Upper lobe of right lung (tissue), 1 donor: ENCODE measurements at regions not wholly inside any gene's neighbourhood (a gene's known extent, or its start where the extent isn't known, plus 50 kb on each side); places are given as distances from the start of the nearest gene placed in this dataset.
"Not testable (repeated sequence)": the region's sequence is repeated elsewhere in the genome, so short reads cannot be mapped to it uniquely, and the experiment has no call there.

Experiments used
- ATAC-seq: fragments of 200-7000 bp; cut with Tn5 transposase; one replicate; pipeline ENCODE4 v1.9.1; 2020; ENCODE audit warnings: mild to moderate bottlenecking, moderate library complexity
- DNase-seq: peaks from one replicate; pipeline ENCODE4 v3.0.0-alpha.2; 2020
- H3K27ac ChIP-seq: fragments of 200-600 bp; one replicate; pipeline ENCODE4 v1.8.0; 2022
- H3K27me3 ChIP-seq: fragments of 200-600 bp; one replicate; pipeline ENCODE4 v1.8.0; 2022; ENCODE audit warnings: mild to moderate bottlenecking
- H3K36me3 ChIP-seq: fragments of 200-600 bp; one replicate; pipeline ENCODE4 v1.8.0; 2022
- H3K4me1 ChIP-seq: fragments of 200-600 bp; one replicate; pipeline ENCODE4 v1.8.0; 2022
- H3K4me3 ChIP-seq: fragments of 200-600 bp; one replicate; pipeline ENCODE4 v1.8.0; 2022; ENCODE audit warnings: mild to moderate bottlenecking
- H3K9me3 ChIP-seq: fragments of 200-600 bp; one replicate; pipeline ENCODE4 v1.8.0; 2022
- intact Hi-C: fragments of 100-400 bp; cut with DNase I; formaldehyde crosslinking; loops from one replicate; pipeline ENCODE4 v1.11.0; 2022
- donor health status: DM: no; HTN: yes; CAD: no; lungs with severe emphysema.

DNA sequence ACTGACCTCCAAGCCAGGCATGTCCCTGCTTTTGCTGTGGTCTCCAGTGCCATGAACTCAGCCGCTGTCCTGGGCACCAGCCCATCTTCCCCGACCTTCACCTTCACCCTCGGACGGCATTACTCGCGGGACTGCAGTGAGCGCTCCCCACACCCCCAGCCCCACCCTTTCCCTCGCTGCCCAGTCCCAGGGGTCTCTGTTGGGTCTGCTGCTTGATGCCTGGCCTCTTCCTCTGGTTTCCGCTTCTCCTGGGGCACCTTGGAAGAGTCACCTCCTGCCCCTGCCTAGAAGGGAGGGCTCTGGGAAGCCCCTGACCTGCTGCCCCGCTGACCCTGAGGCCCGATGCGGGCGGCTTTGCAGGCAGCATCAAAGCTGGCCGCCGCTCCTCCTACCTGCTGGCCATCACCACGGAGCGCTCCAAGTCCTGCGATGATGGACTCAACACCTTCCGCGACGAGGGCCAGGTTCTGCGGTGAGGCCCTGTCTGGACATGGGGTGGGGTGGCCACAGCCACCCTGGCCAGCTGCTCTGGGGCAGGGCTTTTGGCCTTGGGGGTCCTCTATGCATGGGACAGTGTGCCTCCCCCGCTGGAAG lies 102.3 kb downstream of the ZNF267 start:
- ATAC-seq, H3K4me3 ChIP-seq, H3K36me3 ChIP-seq, H3K4me1 ChIP-seq, H3K27me3 ChIP-seq, H3K27ac ChIP-seq, H3K9me3 ChIP-seq, intact Hi-C loops: not testable (repeated sequence)
- DNase-seq, result peak; percentile 48

DNA sequence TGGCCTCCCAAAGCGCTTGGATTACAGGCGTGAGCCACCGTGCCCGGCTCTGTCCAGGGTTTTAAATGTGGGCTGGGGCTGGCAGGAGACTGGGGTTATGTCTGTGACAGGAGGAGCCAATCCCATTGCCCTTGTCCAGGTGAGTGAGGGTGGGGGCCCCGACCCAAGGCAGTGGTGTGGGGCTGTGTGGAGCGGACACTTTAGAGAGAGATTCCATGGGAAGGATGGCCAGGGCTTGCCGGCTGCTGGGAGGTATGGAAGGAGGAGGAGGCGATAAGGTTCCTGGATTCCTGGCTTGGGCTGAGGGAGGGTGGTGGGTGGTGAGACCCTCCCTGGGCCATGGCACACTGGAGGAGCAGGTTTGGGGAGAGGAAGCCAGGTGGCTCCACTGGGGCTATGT lies 104.9 kb downstream of the ZNF267 start:
- peak; percentile 44 for DNase-seq
- ATAC-seq, intact Hi-C loops, H3K9me3 ChIP-seq, H3K36me3 ChIP-seq, H3K27ac ChIP-seq, H3K4me1 ChIP-seq, H3K4me3 ChIP-seq, H3K27me3 ChIP-seq: not testable (repeated sequence)

DNA sequence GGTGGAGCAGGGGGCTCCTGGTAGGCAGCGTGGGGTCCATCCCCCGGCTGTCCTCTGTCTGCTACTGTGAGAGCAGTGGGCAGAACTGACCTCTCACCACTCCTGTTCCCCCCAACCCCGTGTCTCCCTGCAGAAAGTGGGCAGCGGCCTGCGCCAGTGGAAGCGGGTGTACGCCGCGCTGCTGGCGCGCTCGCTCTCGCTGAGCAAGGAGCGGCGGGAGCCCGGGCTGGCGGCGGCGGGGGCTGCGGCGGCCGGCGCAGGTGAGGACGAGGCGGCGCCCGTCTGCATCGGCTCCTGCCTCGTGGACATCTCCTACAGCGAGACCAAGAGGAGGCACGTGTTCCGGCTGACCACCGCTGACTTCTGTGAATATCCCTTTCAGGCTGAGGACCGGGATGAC lies 108.1 kb downstream of the ZNF267 start:
- peak; percentile 17 for DNase-seq
- H3K27me3 ChIP-seq, H3K27ac ChIP-seq, H3K4me3 ChIP-seq, intact Hi-C loops, ATAC-seq, H3K36me3 ChIP-seq, H3K4me1 ChIP-seq, H3K9me3 ChIP-seq: not testable (repeated sequence)

DNA sequence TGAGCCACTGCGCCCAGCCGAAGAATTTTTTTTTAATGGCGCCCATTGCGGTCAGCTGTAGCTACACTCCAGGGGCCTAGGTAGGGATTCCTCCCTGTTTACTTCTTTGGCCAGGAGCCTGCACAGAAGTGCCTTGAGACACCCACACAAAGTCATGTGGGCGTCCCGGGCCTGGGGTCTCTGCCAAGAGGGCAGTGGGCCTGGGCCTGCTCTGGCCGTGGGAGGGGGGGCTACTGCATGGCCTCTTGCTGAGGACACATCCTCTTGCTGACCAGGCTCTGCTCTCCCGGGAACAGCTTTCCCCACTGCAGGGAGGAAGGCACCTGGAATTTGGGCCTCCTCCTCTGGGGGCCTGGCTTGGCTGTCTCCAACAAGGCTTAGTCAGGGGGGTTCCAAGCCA lies 109.4 kb downstream of the ZNF267 start:
- peak; percentile 29 for DNase-seq
- H3K4me1 ChIP-seq, ATAC-seq, H3K4me3 ChIP-seq, H3K9me3 ChIP-seq, intact Hi-C loops, H3K36me3 ChIP-seq, H3K27me3 ChIP-seq, H3K27ac ChIP-seq: not testable (repeated sequence)

DNA sequence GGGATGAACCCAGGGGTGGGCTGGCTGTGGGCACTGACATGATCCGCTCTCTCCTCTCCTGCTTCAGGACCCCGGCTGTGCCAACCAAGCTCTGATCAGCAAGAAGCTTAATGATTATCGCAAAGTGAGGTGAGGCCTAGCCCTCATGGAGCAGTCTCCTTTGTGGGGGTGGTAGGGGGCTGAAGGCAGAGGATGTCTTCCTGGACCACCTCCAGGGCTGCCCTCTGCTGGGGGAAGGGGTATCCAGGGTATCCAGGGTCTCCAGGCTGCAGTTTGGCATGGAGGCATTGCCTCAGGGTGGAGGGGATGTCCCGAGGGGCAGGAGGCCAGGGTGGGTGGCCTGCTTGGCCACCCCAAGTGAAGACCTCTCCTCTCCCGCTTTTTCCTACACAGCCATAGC lies 110.1 kb downstream of the ZNF267 start:
- H3K4me1 ChIP-seq, H3K27me3 ChIP-seq, H3K9me3 ChIP-seq, ATAC-seq, H3K4me3 ChIP-seq, H3K27ac ChIP-seq, H3K36me3 ChIP-seq, intact Hi-C loops: not testable (repeated sequence)
- DNase-seq, result peak; percentile 40

DNA sequence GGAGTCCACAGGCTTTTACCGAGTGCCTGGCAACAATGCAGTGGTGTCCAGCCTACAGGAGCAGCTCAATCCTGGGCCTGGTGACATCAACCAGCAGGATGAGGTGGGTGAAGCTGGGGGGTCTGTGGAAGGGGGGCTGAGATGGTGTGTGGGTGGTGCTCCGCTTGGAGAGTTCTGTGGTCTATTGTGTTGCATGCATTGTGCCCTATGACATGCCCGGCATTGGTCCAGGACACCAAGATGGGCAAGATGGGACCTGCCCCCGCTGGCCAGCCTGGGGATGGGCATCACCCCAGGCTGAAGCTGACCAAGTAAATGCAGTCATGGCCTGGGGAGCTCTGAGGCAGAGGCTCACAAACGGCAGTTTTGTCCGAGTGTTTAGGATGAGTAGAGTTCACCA lies 113.3 kb downstream of the ZNF267 start:
- H3K36me3 ChIP-seq, H3K4me1 ChIP-seq, ATAC-seq, H3K9me3 ChIP-seq, H3K27me3 ChIP-seq, H3K27ac ChIP-seq, H3K4me3 ChIP-seq, intact Hi-C loops: not testable (repeated sequence)
- peak; percentile 17 for DNase-seq

DNA sequence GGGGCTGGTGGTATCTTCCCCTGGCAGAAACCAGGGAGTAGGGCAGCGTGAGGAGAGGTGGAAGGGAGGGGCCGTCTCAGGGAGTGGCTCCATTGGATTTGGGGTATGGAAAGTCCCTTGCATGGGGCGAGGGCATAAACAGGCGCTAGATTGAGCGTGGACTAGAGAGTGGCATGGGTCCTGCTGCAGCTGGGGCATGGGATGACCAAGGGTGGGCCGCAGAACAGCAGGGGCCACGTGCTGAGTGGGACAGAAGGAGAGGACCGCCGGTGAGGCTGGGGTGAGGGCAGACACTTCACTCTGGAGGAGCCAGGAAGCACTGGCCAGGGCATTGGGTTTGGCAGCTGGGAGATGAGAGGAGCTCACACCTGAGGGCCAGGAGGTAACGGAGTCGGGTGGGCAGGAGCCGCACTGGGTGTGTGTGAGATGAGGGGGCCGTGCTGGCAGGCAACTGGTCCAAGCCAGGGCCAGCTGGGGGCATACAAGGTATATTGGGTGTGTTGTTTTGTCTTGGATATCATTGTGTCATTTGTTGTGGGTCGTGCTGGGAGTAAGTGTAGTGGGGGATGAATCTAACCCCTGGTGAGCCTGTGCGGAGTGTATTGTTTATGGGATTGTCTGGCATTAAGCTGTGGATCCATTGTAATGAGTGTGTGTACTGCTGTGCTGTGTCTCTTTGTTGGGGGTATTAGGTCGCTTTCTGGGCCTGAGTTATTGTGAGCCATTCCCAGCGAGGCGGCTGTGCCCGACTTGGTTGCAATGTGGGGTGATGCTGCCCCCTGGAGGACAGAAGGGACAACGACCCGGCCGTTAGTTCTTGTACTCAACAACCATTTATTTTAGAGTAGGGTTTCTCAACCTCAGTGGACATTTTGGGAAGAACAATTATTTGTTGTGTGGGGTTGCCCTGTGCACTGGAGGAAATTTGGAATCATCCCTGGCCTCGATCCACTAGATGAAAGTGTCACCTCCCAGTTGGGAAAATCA lies 115.3 kb downstream of the ZNF267 start:
- H3K4me3 ChIP-seq, H3K27ac ChIP-seq, H3K36me3 ChIP-seq, H3K9me3 ChIP-seq, DNase-seq, H3K4me1 ChIP-seq, H3K27me3 ChIP-seq, intact Hi-C loops: not testable (repeated sequence)
- peak; percentile 83 for ATAC-seq

DNA sequence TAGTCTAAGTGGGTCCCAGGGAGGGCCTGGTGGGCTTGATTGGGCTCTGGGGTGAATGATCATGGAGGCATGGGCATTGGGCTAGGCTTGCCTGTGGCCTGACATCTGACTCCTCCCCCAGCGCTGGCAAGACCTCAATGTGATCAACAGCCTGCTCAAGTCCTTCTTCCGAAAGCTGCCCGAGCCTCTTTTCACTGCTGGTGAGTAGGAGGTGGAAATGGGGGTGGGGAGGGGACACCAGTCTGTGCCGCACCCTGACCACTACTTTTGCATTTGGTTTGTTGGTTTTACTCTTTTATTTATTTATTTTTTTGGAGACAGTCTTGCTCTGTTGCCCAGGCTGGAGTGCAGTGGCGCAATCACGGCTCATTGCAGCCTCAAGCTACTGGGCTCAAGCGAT lies 116.7 kb downstream of the ZNF267 start:
- DNase-seq, ATAC-seq, H3K27ac ChIP-seq, H3K27me3 ChIP-seq, intact Hi-C loops, H3K4me3 ChIP-seq, H3K9me3 ChIP-seq, H3K4me1 ChIP-seq, H3K36me3 ChIP-seq: not testable (repeated sequence)

DNA sequence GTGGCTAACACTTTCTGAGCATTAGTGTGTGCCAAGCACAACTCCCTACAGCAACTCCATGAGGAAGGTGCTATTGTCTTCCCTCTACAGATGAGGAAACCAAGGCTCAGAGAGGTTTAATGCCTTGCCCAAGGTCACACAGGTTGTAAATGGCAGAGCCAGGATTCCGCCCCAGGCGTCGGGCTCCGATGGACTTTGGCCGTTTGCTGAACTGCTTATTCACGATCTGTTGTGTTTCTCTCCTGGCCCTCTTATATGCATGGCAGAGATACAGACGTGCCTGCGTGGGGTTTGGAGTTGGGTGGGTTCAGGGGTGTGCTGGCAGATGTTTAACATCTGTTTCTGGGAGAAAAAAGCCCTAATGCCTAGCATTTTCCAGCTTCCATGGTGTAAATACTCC lies 117.4 kb downstream of the ZNF267 start:
- H3K4me1 ChIP-seq, H3K27me3 ChIP-seq, H3K9me3 ChIP-seq, H3K36me3 ChIP-seq, intact Hi-C loops, H3K27ac ChIP-seq, H3K4me3 ChIP-seq, DNase-seq, ATAC-seq: not testable (repeated sequence)

DNA sequence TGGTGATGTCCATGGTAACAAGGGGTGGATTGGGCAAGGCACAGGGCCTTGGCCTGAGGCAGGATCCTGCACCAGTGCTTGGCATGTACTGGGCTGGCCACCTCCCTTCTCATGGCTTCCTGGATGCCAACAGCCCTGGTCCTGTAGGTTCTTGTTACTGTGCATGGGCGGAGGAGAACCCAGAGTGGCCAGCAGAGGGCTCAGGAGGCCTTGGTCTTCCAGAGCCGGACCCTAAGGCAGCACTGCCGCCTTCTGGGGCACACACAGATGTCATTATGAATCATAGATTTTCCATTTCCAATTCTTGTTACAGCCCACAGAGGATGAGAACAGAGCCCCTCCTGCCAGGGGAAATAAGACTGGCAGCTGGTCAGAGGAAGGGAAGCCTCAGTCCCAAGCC lies 122.7 kb downstream of the ZNF267 start:
- DNase-seq, H3K27ac ChIP-seq, intact Hi-C loops, H3K36me3 ChIP-seq, H3K4me3 ChIP-seq, H3K27me3 ChIP-seq, H3K4me1 ChIP-seq, H3K9me3 ChIP-seq: not testable (repeated sequence)
- peak; percentile 41 for ATAC-seq

DNA sequence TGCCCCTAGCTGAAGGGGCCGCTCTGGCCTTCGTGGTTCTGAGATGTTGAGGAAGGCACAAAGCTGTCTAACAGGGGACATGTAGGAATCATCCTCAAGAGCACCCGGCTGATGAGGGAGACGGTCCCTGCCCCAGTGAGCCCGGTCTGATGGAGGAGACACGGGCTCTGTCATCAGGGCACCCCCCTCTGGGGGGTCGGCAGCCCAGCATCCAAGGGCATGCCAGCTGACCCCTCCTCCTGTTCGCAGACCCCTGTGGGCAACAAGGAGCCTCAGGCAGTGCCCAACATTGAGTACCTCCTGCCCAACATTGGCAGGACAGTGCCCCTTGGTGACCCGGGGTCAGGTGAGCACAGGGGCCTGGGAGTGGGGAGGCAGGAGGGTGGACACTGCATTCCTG lies 128.9 kb downstream of the ZNF267 start:
- H3K36me3 ChIP-seq, H3K9me3 ChIP-seq, DNase-seq, intact Hi-C loops, H3K27ac ChIP-seq, H3K27me3 ChIP-seq, H3K4me1 ChIP-seq, H3K4me3 ChIP-seq, ATAC-seq: not testable (repeated sequence)

DNA sequence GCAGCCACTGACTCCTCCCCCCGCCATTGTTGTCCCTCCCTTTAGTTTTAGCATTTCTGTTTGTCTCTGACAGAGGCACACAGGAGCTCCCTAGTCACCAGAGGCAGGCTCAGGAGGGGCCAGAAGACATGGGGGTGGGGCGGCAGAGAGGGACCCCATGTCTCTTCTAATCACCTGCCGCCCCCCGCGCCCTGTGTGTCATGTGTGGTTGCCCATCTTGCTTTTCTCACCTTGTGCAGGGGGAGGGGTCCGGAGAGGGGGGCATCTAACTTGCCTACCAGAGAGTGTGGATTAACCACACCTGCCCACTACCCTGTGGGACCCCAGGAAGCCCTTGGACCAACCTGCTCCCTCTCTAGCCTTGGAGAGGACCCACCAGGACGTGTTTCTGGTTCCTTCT lies 130.2 kb downstream of the ZNF267 start:
- H3K36me3 ChIP-seq, H3K4me3 ChIP-seq, intact Hi-C loops, H3K27me3 ChIP-seq, H3K27ac ChIP-seq, DNase-seq, H3K9me3 ChIP-seq, ATAC-seq, H3K4me1 ChIP-seq: not testable (repeated sequence)

DNA sequence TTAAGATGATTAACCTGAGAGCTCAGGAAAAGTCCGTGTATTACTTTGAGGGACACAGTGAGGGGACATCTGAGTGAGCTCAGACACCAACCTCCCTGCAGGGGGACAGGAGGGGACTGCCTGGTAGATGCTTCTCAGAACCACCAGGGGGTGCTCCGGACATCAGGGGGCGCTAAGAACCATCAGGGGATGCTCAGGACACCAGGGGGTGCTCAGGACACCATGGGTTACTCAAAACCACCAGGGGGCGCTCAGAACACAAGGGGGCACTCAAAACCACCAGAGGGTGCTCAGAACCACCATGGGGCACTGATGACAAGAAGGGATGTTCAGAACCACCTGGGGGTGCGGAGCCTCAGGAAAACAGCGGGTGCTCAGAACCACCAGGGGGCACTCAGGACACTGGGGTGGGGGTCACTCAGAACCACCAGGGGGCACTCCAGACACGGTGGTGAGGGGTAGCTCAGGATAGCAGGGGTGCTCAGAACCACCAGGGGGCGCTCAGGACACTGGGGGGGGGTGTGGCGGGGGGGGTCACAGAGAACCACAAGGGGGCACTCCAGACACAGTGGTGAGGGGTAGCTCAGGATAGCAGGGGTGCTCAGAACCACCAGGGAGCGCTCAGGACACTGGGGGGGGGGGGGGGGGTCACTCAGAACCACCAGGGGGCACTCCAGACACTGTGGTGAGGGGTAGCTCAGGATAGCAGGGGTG lies 165.3 kb downstream of the ZNF267 start:
- H3K4me3 ChIP-seq, H3K4me1 ChIP-seq, H3K36me3 ChIP-seq, H3K27ac ChIP-seq, H3K9me3 ChIP-seq, intact Hi-C loops, DNase-seq, H3K27me3 ChIP-seq, ATAC-seq: not testable (repeated sequence)

DNA sequence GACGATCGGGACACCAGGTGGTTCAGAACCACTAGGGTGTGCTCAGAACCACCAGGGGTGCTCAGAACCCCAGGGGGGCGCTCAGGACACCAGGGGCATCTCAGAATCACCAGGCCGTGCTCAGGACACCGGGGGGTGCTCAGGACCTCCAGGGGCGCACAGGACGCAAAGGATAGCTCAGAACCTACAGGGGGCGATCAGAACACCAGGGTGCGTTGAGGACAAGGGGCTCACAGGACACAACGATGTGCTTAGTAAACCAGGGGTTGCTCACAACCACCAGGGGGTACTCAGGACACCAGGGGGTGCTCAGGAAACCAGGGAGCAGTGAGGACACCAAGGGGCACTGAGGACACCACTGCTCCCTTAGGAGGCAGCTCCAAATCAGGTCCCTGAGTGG lies 166.3 kb downstream of the ZNF267 start:
- H3K4me1 ChIP-seq, DNase-seq, ATAC-seq, H3K27ac ChIP-seq, intact Hi-C loops, H3K4me3 ChIP-seq, H3K36me3 ChIP-seq, H3K27me3 ChIP-seq, H3K9me3 ChIP-seq: not testable (repeated sequence)
